ENCODE measurements at regions not wholly inside any gene's neighbourhood (a gene's known extent, or its start where the extent isn't known, plus 50 kb on each side); places are given as distances from the start of the nearest gene placed in this dataset.

GRCh38 chr3:99470841-99471240 is 167.6 kb upstream of the COL8A1 start:
- Mint-ChIP-seq H3K4me1 (ENCODE audit: unreplicated experiment) (no peaks in the 10 kb centered on the region), H3K36me3 (no peaks in the 10 kb centered on the region), H3K27me3 (no peaks in the 10 kb centered on the region), H3K27ac (no peak overlapping the region), H3K4me3 (no peak overlapping the region), H3K9me3 (no peaks in the 10 kb centered on the region)
- no peak for TF ChIP-seq CTCF (conservative IDR thresholded peaks at IDR 0.05)
- DNase-seq (ENCODE audit: extremely low spot score, unreplicated experiment) = no peak

GRCh38 chr3:99468918-99469317 is 169.5 kb upstream of the COL8A1 start:
- peaks cover 3% of the 10 kb centered on the region for H3K27me3 Mint-ChIP-seq
- no peak overlapping the region for H3K4me3 Mint-ChIP-seq
- H3K4me1 Mint-ChIP-seq (ENCODE audit: unreplicated experiment) = no peaks in the 10 kb centered on the region
- TF ChIP-seq CTCF (conservative IDR thresholded peaks at IDR 0.05) = no peak
- DNase-seq (ENCODE audit: extremely low spot score, unreplicated experiment) = no peak
- H3K27ac Mint-ChIP-seq = no peak overlapping the region
- no peaks in the 10 kb centered on the region for H3K36me3 Mint-ChIP-seq
- H3K9me3 Mint-ChIP-seq = no peaks in the 10 kb centered on the region

- no peaks in the 10 kb centered on the region for H3K36me3 Mint-ChIP-seq
Observed at GRCh38 chr3:99467420-99467819, 171.0 kb upstream of the COL8A1 start.

DNA sequence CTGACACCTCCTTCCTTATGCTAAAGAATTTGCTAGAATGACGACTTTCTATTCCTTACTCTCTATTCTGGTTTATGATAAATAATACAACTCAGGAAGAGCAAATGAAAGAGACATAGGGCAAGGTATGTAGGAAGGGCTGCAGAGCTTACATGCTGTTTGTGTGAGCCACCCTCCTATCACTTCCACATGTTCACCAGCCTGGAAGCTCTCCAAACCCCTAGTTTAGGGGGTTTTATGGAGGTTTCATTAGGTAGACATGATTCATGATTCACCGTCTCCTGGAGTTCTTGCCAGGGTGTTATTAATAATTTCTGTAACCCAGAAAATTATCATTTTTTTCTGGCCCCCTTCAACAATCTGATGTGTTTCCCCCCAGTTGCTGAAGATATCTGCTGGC is 172.1 kb upstream of the COL8A1 start:
- no peaks in the 10 kb centered on the region for H3K36me3 Mint-ChIP-seq
- TF ChIP-seq CTCF (conservative IDR thresholded peaks at IDR 0.05) = no peak
- DNase-seq (ENCODE audit: extremely low spot score, unreplicated experiment) = no peak
- no peaks in the 10 kb centered on the region for H3K9me3 Mint-ChIP-seq
- no peaks in the 10 kb centered on the region for H3K4me1 Mint-ChIP-seq (ENCODE audit: unreplicated experiment)
- H3K4me3 Mint-ChIP-seq = no peak overlapping the region
- H3K27ac Mint-ChIP-seq = no peak overlapping the region
- peaks cover 3% of the 10 kb centered on the region for H3K27me3 Mint-ChIP-seq

More at GRCh38 chr3:99467420-99467819, 171.0 kb upstream of the COL8A1 start:
- Mint-ChIP-seq H3K9me3 (no peaks in the 10 kb centered on the region), H3K4me3 (no peak overlapping the region), H3K27ac (no peak overlapping the region), H3K4me1 (ENCODE audit: unreplicated experiment) (no peaks in the 10 kb centered on the region), H3K27me3 (peaks cover 3% of the 10 kb centered on the region)
- no peak for TF ChIP-seq CTCF (conservative IDR thresholded peaks at IDR 0.05)
- no peak for DNase-seq (ENCODE audit: extremely low spot score, unreplicated experiment)

GRCh38 chr3:99458013-99458412 is 180.4 kb upstream of the COL8A1 start:
- Mint-ChIP-seq H3K36me3 (no peaks in the 10 kb centered on the region), H3K27ac (no peak overlapping the region), H3K4me3 (no peak overlapping the region), H3K27me3 (no peaks in the 10 kb centered on the region), H3K9me3 (no peaks in the 10 kb centered on the region), H3K4me1 (ENCODE audit: unreplicated experiment) (no peaks in the 10 kb centered on the region)
- no peak for DNase-seq (ENCODE audit: extremely low spot score, unreplicated experiment)
- TF ChIP-seq CTCF (conservative IDR thresholded peaks at IDR 0.05) = no peak

GRCh38 chr3:99442599-99442998 is 195.8 kb upstream of the COL8A1 start:
- no peak overlapping the region for H3K27ac Mint-ChIP-seq
- no peak overlapping the region for H3K4me3 Mint-ChIP-seq
- no peak for TF ChIP-seq CTCF (conservative IDR thresholded peaks at IDR 0.05)
- no peak for DNase-seq (ENCODE audit: extremely low spot score, unreplicated experiment)
- H3K4me1 Mint-ChIP-seq (ENCODE audit: unreplicated experiment) = peaks cover 7% of the 10 kb centered on the region
- no peaks in the 10 kb centered on the region for H3K27me3 Mint-ChIP-seq
- H3K36me3 Mint-ChIP-seq = no peaks in the 10 kb centered on the region
- H3K9me3 Mint-ChIP-seq = peaks cover 5% of the 10 kb centered on the region

All from type B pancreatic cell (in vitro differentiated cells).